MG63 (cell line): ENCODE measurements at regions not wholly inside any gene's neighbourhood (a gene's known extent, or its start where the extent isn't known, plus 50 kb on each side); places are given as distances from the start of the nearest gene placed in this dataset.

ENCODE experiments used
- DNase-seq: peaks from one replicate; pipeline ENCODE4 v3.0.0-alpha.2; 2020
- H3K27me3 ChIP-seq: fragments of 250-450 bp; sonication (Bioruptor Pico); 2 replicates; pipeline ENCODE4 v1.5.1; 2020; ENCODE audit warnings: mild to moderate bottlenecking, moderate library complexity
- H3K36me3 ChIP-seq: fragments of 250-450 bp; sonication (Bioruptor Pico); 2 replicates; pipeline ENCODE4 v1.5.1; 2020; ENCODE audit warnings: mild to moderate bottlenecking, moderate library complexity
- H3K4me3 ChIP-seq: fragments of 250-450 bp; sonication (Bioruptor Pico); 2 replicates; pipeline ENCODE4 v1.5.1; 2020; ENCODE audit warnings: mild to moderate bottlenecking, moderate library complexity
- H3K9me3 ChIP-seq: fragments of 250-450 bp; sonication (Bioruptor Pico); 2 replicates; pipeline ENCODE4 v1.5.1; 2020; ENCODE audit warnings: mild to moderate bottlenecking, moderate library complexity

- H3K4me3 ChIP-seq: no peak overlapping the region
- DNase-seq: no peak
Observed at GRCh38 chr7:25485026-25485425, 256.7 kb upstream of the NPVF start.

GRCh38 chr7:25486656-25487055, 258.4 kb upstream of the NPVF start:
- Histone ChIP-seq H3K9me3 (no peaks in the 10 kb centered on the region), H3K36me3 (no peaks in the 10 kb centered on the region), H3K27me3 (no peaks in the 10 kb centered on the region; the same call in 1 of the 2 replicates), H3K4me3 (no peak overlapping the region)
- DNase-seq: no peak

More at GRCh38 chr7:25485026-25485425, 256.7 kb upstream of the NPVF start:
- Histone ChIP-seq H3K27me3 (no peaks in the 10 kb centered on the region; the same call in 1 of the 2 replicates), H3K36me3 (no peaks in the 10 kb centered on the region), H3K9me3 (no peaks in the 10 kb centered on the region)

- Histone ChIP-seq H3K27me3 (no peaks in the 10 kb centered on the region), H3K4me3 (no peak overlapping the region), H3K36me3 (no peaks in the 10 kb centered on the region), H3K9me3 (no peaks in the 10 kb centered on the region)
- no peak for DNase-seq
Observed at GRCh38 chr7:25493805-25494366, 265.6 kb upstream of the NPVF start.

- no peak for DNase-seq
- Histone ChIP-seq H3K9me3 (no peaks in the 10 kb centered on the region), H3K4me3 (no peak overlapping the region), H3K36me3 (no peaks in the 10 kb centered on the region), H3K27me3 (no peaks in the 10 kb centered on the region; the same call in 1 of the 2 replicates)
Observed at GRCh38 chr7:25494896-25495295, 266.6 kb upstream of the NPVF start.

GRCh38 chr7:25495342-25496250, 267.3 kb upstream of the NPVF start:
- Histone ChIP-seq H3K4me3 (no peak overlapping the region), H3K27me3 (peaks cover 2% of the 10 kb centered on the region; the same call in 1 of the 2 replicates), H3K9me3 (no peaks in the 10 kb centered on the region), H3K36me3 (no peaks in the 10 kb centered on the region)
- DNase-seq: no peak

GRCh38 chr7:25496476-25497368, 268.4 kb upstream of the NPVF start:
- peaks cover 2% of the 10 kb centered on the region; the same call in 1 of the 2 replicates for H3K27me3 ChIP-seq
- no peaks in the 10 kb centered on the region for H3K36me3 ChIP-seq
- no peaks in the 10 kb centered on the region for H3K9me3 ChIP-seq
- H3K4me3 ChIP-seq: no peak overlapping the region
- no peak for DNase-seq

GRCh38 chr7:25500393-25500921, 272.2 kb upstream of the NPVF start:
- DNase-seq: no peak
- Histone ChIP-seq H3K4me3 (no peak overlapping the region), H3K27me3 (peaks cover 2% of the 10 kb centered on the region)

GRCh38 chr7:25503306-25503705, 275.0 kb upstream of the NPVF start:
- Histone ChIP-seq H3K36me3 (no peaks in the 10 kb centered on the region), H3K4me3 (no peak overlapping the region), H3K9me3 (no peaks in the 10 kb centered on the region), H3K27me3 (peaks cover 2% of the 10 kb centered on the region)
- DNase-seq: no peak

More at GRCh38 chr7:25500393-25500921, 272.2 kb upstream of the NPVF start:
- Histone ChIP-seq H3K36me3 (no peaks in the 10 kb centered on the region), H3K9me3 (no peaks in the 10 kb centered on the region)

GRCh38 chr7:25512061-25512687, 283.9 kb upstream of the NPVF start:
- Histone ChIP-seq H3K36me3 (no peaks in the 10 kb centered on the region), H3K4me3 (no peak overlapping the region), H3K27me3 (no peaks in the 10 kb centered on the region), H3K9me3 (no peaks in the 10 kb centered on the region; the same call in 1 of the 2 replicates)
- DNase-seq: no peak

GRCh38 chr7:25515633-25516275, 287.5 kb upstream of the NPVF start:
- DNase-seq: peak; percentile 15
- Histone ChIP-seq H3K4me3 (no peak overlapping the region), H3K36me3 (no peaks in the 10 kb centered on the region)

GRCh38 chr7:25517906-25518305, 289.6 kb upstream of the NPVF start:
- Histone ChIP-seq H3K27me3 (no peaks in the 10 kb centered on the region), H3K36me3 (no peaks in the 10 kb centered on the region), H3K4me3 (no peak overlapping the region), H3K9me3 (no peaks in the 10 kb centered on the region)
- DNase-seq: no peak

More at GRCh38 chr7:25515633-25516275, 287.5 kb upstream of the NPVF start:
- Histone ChIP-seq H3K27me3 (no peaks in the 10 kb centered on the region), H3K9me3 (no peaks in the 10 kb centered on the region)

- DNase-seq: no peak
- Histone ChIP-seq H3K27me3 (no peaks in the 10 kb centered on the region), H3K9me3 (no peaks in the 10 kb centered on the region), H3K36me3 (no peaks in the 10 kb centered on the region), H3K4me3 (no peak overlapping the region)
Observed at GRCh38 chr7:25520017-25520416, 291.7 kb upstream of the NPVF start.

- H3K36me3 ChIP-seq: no peaks in the 10 kb centered on the region
- H3K27me3 ChIP-seq: no peaks in the 10 kb centered on the region
- no peak overlapping the region for H3K4me3 ChIP-seq
- no peaks in the 10 kb centered on the region for H3K9me3 ChIP-seq
- DNase-seq: no peak
Observed at GRCh38 chr7:25520516-25520915, 292.2 kb upstream of the NPVF start.

GRCh38 chr7:25521236-25521635, 292.9 kb upstream of the NPVF start:
- DNase-seq: no peak
- Histone ChIP-seq H3K36me3 (no peaks in the 10 kb centered on the region), H3K9me3 (no peaks in the 10 kb centered on the region), H3K27me3 (no peaks in the 10 kb centered on the region), H3K4me3 (no peak overlapping the region)

GRCh38 chr7:25522727-25523126, 294.4 kb upstream of the NPVF start:
- H3K36me3 ChIP-seq: no peaks in the 10 kb centered on the region
- DNase-seq: no peak
- no peak overlapping the region for H3K4me3 ChIP-seq
- no peaks in the 10 kb centered on the region for H3K9me3 ChIP-seq
- no peaks in the 10 kb centered on the region; the same call in 1 of the 2 replicates for H3K27me3 ChIP-seq
